DMS114 treated with DMSO at 0.1 percent for 48 hours (cell line): ENCODE measurements at regions not wholly inside any gene's neighbourhood (a gene's known extent, or its start where the extent isn't known, plus 50 kb on each side); places are given as distances from the start of the nearest gene placed in this dataset.
"Not testable (repeated sequence)": the region's sequence is repeated elsewhere in the genome, so short reads cannot be mapped to it uniquely, and the experiment has no call there.

Source experiments
- DNase-seq: peaks from one replicate; lab custom pipeline; 2025; ENCODE audit not compliant: unreplicated experiment; lab: John Stamatoyannopoulos, UW

DNA sequence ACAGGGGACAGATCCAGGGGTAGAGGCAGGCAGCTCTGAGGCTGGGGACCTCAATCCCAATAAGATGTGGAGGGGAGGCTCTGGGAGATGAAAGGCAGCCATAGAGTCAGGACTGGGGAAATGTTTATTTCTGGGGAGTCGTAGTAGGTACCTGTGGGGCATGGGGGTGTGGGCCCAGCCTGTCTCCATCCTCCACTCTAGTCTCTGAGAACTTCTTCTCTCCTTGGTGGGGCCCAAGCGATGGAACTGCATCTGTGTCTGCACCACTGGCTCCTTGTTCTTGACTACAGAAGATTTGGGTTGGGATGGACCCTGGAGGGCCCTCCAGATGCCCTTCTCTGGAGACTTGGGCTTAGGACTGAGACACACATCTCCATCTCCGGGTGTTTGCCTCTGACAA lies 953.9 kb upstream of the ZNF722 start:
- DNase-seq, result no peak

DNA sequence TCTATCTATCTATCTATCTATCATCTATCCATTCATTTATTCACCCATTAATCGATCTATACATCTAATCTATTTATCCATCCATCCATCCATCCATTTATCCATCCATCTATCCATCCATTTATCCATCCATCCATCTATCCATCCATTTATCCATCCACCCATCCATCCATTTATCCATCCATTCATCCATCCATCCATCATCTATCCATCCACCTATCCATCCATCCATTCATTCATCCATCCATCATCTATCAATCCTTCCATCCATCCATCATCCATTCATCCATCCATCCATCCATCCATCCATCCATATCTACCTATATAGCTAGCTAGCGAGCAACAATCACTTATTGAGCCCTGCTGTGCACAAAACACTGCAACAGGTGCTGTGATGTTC lies 953.1 kb upstream of the ZNF722 start:
- DNase-seq, result no peak

DNA sequence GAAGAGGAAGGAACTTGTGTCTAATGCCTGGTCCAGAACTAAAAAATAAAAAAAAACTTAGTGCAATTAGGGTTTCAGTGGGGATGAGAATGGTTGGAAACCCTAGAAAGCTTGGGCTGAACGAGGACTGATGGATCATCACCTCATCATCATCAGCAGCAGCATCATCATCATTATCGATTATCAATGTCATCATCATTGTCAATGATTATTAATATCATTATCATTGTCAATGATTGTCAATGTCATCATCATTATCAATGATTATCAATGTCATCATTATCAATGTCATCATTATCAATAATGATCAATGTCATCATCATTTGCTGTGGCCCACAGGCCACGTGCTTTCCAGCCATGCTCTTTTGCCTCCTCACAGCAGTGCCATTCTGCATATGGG lies 952.0 kb upstream of the ZNF722 start:
- DNase-seq, result no peak

DNA sequence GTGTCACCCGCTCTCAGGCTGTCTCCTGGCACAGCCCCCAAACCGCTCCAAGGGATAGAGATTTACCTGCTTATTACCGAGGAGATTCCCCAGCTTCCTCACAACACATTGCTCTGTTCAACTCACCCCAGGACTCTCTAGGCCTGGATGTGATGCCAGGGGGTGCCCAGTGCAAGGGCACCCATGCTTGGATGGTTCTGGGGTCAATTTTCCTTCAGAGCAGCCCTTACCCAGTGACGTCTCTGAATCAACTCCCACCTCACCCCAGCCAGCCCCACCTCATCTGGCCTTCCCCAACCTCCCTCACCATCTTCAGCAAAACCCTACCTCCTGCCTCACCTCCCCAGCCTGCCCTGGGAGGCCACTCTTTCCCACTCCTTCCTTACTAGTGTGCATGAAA lies 951.6 kb upstream of the ZNF722 start:
- no peak for DNase-seq

DNA sequence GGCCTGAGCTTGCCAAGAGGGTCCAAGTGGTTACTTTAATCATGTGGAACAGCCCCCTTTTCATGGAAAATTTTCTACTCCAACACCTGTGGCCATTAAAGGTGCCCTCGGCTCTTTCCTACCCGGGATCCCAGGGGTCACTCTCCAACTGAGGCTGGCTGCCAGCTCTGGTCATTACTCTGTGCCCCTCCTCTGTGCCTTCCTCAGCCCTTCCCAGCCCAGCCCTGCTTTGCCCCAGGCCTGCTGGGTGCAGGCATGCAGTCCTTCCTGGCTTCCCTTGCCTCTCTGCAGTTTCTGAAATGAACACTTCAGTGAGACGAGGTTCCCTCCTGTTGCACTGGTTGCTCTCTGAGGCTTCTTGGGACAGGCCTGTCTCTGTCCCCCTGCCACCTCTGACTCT lies 951.1 kb upstream of the ZNF722 start:
- no peak for DNase-seq

DNA sequence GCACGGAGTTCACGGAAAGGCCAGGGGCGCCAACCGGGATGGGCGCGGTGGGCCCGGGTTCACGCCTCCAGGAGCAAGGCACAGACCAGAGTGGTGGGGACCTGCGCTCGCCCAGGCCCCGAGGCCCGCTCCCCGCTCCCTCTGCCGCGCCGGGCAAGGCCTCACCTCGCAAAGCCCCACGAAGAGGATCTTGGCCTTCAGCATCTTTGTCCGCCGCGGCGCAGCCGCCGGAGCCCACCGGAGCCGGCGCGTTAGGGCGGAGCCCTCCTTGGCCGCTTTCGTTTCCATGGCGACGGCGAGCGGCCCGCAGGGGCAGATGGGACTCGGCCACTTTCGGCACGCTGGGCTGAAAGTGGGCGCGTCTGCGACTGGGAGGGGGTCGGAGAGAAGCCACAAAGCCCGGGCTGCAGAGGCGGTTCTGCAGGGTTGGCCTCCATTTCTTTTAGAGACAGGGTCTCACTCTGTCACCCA lies 944.4 kb upstream of the ZNF722 start:
- no peak for DNase-seq

DNA sequence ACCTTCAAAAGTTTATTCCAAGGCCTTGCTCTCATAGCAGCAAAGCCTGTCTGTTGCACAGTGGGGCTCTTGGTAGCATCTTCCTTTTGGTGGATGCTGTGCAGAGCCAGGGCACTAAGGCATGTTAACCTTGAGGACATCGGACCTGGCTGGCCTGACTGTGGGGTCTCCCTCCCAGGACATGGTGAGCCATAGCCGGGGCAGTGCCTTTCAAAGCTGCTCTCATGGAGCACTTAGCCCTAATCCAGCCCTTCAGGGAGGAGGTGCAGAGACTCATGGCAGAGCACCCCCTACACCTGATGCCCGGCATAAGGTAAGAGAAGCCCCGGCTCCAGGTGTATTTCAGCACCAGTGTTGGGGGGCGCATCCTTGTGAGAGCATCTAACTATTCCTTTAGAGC lies 941.4 kb upstream of the ZNF722 start:
- no peak for DNase-seq

DNA sequence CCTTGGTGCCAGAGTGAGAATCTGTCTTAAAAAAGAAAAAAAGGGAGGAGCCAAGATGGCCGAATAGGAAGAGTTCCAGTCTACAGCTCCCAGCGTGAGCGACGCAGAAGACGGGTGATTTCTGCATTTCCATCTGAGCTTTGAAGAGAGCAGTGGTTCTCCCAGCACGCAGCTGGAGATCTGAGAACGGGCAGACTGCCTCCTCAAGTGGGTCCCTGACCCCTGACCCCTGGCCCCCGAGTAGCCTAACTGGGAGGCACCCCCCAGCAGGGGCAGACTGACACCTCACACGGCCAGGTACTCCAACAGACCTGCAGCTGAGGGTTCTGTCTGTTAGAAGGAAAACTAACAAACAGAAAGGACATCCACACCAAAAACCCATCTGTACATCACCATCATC lies 937.9 kb upstream of the ZNF722 start:
- not testable (repeated sequence) for DNase-seq

DNA sequence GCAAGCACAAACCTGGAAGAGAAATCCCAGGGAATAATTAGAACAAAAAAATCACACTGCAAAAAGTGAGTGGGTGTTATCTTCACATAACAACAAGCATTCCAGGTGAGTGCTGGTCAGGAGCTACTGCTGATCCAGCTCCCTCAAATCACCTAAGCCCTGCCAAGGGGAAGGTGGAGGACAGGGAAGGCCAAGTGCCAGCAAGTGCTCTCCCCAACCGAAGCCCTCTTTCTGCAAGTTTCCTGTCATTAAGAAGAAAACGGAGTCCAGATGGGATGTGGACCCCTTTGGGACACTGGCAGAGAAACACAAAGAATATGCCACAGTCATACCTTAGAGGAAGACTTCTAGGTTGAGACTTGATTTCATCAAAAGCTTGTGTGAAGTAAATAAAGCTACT lies 933.0 kb upstream of the ZNF722 start:
- no peak for DNase-seq

DNA sequence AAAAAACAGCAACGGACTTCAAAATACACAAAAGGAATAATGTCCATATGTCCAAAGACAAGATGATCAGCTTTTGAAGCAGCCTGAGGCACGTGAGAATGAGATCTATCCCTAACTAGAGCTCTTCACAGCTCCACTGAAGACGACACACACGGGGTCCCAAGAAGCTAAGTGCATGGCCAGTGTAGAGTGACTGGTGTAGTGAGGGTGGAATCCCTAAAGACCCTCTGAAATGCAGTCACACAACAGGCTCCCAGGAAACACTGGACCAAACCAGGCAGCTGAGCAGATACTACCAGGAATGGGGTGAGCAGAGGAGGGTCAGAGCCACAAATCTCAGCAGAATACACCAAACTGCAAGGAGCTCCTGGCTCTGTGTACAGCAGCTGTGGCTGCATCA lies 932.4 kb upstream of the ZNF722 start:
- not testable (repeated sequence) for DNase-seq

DNA sequence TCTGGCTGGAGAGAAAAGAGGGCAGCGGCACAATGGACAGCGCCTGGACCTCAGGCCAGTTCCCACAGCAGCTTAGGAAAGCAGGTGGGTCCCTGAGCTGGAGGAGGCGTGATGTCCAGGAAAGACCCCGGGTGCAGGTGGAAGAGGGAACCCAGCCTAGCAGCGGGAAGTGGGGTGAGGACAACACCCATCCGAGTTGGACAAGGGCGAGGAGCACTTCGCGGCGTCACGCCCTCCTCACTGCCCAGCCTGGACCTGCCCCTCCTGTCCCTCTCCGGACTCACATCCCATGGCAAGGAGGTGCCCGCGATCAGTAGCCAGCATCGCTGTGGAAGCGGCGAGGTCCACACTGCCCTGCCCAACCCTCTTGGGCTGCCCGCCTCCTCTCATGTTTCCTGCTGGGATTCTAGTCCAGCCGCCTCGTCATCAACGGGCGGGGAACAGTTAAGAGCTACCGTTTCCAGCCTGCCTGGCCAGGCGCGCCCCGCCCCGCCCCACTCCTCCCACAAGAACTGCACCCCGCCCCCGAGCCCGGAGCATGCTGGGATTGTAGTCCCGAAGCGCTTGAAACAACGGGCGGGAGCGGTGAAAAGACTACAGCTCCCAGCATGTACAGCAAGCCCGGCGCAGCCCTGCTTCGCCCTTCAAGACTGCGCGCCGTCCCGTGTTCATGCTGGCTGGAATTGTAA lies 930.6 kb upstream of the ZNF722 start:
- DNase-seq, result peak; percentile 82

DNA sequence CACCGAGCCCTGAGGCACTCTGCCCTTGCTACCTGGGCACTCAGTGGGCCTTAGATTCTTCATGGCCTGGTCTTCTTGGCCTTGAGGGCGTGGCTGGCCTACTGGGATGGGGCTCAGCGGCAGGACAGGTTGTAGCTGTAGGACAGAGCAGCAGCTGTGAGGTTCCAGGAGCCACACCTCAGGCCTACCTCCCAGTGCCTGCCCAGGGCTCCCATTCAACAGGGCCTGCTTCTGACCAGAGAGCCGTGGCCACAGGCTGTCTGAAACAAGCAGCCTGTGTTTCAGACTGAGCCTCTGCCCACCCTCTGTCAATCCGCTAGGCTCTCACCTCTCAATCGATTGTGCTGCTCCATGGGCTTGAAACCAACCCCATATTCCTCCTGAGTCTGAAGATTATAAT lies 928.0 kb upstream of the ZNF722 start:
- DNase-seq, result no peak

DNA sequence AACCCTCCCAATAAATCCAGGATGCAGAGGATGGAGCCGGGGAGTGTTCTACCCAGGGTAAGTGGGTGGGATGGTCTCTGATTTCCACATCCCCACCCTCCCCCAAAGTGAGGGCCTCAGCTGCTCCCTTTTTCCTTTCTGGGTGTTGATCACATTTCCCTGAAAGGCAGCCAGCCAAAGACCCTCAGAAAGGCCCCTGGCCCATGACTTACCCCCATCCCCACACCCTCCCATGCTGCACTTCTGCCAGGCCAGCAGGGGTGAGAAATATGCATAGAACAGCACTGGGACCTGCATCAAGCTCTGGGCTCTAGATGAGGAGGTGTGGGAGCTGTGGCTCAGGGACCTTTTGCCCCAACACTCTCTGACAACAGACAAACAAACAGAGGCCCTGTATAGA lies 927.3 kb upstream of the ZNF722 start:
- DNase-seq, result no peak

DNA sequence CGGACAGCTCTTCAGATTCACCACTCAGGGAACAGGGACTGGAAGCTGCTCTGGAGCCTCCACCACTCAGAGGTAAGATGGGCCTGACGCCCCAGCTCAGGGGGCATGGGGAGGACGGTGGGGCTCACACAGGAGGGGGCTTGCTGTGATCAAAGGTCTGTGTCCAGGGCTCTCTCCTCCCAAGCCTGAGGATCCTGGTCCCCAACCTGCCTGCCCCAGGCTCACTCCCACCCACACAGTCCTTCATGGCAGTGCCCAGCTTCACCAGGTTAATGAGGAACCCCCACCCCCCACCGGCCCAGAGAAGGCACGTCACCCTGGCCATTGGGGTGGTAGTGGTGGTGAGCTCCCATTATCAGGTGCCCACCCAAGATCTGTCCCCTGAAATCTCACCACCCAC lies 926.7 kb upstream of the ZNF722 start:
- DNase-seq, result no peak

DNA sequence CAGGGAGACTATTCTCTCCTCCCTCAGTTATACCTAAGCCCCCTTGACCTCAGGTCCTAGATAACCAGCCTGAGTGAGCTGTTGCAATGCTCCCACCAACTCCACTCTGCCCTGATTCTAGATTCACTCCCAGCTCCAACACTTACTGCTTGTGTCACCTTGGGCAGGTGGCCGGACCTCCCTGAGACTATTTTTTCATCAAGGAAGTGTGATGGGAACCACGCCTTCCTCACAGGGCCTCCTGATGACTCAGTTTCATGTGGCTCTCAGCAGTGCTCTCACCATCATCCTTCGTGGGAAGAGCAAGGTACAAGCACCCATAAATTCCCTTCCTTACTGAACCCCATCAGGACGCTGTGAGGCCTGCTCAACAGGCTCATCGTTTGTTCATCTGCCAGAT lies 925.8 kb upstream of the ZNF722 start:
- no peak for DNase-seq

DNA sequence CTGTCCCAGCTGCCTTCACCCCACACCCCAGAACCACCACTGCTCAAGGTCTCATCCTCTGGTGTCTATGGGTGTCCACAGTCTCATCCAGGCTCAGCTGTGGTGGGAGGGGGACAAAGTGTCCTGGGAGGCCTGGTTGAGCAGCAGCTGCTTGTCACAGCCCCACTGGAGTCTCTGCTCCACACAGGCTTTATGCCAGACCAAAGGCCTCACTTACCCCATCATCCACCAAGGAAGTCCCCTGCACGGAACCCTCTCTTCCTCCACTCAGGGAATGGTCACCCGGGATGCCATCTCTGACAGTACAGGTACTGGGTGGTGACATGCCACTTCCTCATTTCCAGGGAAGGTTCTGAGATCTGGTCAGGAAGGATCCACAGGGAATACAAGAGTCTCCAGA lies 925.4 kb upstream of the ZNF722 start:
- DNase-seq, result no peak

DNA sequence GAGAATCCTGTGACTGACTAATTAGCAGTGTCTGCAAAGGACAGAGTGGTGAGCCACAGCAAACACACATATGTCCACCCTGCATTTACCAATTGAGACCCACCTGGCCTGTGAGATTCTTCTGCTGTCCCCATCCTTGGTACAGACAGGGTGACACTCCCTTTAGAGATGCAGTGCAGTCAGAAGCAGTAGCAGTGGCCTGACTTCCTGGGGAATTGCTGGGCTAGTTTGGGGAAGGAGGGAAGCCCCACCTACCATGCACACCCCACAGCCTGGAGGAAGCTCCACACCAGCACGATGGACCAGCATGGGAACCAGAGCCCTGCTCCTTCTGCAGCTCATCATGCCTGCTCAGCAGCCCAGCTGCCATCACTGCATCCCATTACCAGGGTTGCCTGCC lies 924.9 kb upstream of the ZNF722 start:
- no peak for DNase-seq

DNA sequence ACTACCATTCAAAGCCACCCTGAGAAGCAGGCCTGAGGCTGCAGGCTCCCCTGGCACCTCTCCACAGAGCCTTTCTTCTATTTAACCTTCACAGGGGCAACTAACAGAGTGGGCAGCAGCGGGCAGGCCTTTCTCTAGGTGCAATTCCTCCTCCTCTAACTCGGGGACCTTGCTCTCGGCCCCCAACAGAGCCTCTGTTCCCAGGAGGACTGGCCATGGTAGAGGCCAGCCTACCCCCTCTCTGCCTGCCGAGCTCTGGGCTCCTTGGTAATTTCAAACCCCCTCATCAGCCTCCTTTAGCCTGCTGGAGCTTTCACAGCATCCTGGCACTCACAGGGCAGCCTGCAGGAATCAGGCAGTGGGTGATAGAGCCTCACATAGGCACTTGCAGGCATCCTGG lies 920.8 kb upstream of the ZNF722 start:
- DNase-seq, result no peak

DNA sequence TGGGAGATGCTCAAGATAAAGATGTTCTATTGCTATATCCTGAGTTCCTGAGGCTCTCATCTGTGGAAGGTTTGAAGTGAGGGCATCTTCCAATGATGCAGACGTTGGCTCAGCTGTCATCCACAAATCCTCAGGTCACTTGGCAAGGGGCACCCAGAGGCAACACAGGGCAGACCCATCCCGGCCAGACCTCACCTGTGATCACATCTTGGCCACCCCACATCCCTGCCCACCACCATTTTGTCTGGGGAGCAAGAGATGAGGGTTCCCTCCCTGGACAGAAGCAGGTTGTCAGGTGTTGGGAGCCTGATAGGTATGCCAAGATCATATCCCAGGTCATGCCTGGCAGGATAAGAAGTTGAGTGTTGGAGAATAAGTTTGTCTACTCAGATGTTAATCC lies 918.2 kb upstream of the ZNF722 start:
- DNase-seq, result no peak

DNA sequence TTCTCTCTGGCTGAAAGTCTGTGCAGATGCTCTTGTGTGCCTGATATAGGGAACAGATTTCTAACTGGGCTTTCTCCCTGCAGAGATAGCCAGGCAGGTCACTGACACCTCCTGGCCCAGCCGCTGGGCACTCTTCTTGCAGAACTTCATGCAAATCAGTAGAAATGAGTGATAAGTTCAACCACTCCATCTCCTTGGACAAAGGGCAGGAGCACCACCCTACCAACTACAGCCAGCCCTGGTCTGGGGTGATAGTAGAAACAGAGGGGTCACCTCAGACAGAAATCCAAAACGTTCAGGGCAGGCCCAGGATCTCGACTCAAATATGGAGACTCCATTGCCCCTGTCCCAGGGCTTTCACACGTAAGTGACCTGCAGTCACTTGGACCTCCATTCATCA lies 917.8 kb upstream of the ZNF722 start:
- DNase-seq, result no peak

DNA sequence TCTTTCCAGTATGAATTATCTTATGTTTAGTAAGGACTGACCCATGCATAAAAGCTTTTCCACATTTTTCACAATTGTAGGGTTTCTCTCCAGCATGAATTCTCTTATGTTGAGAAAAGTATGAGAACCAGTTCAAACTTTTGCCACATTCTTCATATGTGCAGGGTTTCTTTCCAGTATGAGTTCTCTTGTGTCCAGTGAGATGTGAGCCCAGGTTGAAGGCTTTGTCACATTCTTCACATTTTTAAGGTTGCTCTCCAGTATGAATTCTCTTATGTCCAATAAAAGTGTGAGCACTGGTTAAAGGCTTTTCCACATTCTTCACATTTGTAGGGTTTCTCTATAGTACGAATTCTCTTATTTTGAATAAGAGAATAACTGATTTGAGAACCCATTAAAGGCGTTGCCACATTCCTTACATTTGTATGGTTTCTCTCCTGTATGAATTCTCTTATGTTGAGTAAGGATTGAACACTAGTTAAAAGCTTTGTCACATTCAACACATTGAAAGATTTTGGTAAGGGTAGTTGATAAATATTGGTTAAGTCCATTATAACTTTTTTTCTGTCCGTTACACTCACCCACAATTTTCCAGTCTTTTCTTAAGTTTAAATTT lies 911.0 kb upstream of the ZNF722 start:
- no peak for DNase-seq

DNA sequence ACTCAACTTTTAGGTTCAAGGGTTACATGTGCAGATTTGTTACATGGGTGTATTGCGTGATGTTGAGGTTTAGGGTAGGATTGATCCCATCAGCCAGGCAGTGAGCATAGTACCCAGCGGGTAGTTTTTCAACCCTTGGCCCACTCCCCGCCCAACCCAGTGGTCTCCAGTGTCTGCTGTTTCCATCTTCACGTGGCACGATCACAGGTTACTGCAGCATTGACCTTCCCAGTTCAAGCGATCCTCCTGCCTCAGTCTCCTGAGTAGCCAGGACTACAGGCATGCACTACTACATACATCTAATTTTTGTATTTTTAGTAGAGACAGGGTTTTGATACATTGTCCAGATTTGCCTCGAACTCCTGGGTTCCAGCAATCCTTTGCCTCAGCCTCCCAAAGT lies 905.7 kb upstream of the ZNF722 start:
- DNase-seq, result no peak

DNA sequence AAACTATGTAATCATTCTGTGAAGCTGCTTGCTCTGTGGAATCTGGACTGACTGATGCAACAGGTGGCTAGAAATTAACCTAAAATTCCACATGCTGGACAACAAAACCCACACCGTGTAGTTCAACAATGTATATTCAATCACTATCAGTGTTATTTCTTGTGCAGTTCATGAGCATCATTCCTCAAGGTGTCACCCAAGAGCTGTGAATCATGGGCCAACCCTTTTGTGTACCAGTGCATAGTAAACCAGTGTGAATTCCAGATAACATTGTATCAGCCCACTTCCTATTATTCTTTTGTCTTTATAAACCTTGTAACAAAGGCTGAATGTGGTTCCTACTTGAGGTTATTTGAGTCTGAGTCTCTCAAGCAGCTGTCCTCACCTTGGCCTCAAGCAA lies 905.2 kb upstream of the ZNF722 start:
- DNase-seq, result no peak
